Epithelial cell of proximal tubule (primary cell): ENCODE measurements at regions not wholly inside any gene's neighbourhood (a gene's known extent, or its start where the extent isn't known, plus 50 kb on each side); places are given as distances from the start of the nearest gene placed in this dataset.

Experiments
- DNase-seq: peaks from one replicate; pipeline ENCODE4 v3.0.0-alpha.2; 2011; ENCODE audit warnings: low read depth
- H3K4me3 ChIP-seq: 2 replicates; pipeline ENCODE4 v1.5.1; 2011; ENCODE audit warnings: low read depth, mild to moderate bottlenecking, low read length
- CTCF ChIP-seq: conservative IDR thresholded peaks from 2 replicates; pipeline ENCODE4 v1.5.1; 2012; ENCODE audit warnings: low read depth, mild to moderate bottlenecking, low read length

DNA sequence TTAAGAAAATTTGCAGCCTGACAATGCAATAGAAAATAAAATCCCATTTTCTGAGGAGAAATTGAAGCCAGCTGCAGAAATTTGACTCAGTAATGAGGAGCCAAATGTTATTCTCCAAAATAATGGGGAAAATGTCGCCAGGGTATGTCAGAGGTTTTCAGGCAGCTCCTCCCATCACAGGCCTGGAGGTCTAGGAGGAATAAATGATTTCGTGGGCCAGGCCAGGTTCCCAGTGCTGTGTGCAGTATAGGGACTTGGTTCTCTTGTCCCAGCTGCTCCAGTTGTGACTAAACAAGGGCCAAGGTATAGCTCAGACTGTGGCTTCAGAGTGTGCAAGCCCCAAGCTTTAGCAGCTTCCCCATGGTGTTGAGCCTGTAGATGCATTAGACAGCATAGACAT, 1240.8 kb upstream of the ADGRB3 start:
- no peak for DNase-seq
- TF ChIP-seq CTCF = no peak
- H3K4me3 ChIP-seq = no peak overlapping the region

DNA sequence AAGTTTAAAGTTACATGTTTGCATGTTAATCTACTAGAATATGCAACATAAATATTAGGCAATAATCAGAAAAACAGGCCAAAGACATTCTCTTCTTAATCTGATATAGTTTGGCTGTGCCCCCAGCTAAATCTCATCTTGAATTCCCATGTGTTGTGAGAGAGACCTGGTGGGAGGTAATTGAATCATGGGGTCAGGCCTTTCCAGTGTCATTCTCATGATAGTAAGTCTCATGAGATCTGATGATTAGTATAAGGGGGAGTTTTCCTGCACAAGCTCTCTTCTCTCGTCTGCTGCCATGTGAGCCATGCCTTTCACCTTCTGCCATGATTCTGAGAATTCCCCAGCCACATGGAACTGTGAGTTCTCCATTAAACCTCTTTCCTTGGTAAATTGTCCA, 1241.7 kb upstream of the ADGRB3 start:
- no peak for DNase-seq
- no peak for TF ChIP-seq CTCF
- no peak overlapping the region for H3K4me3 ChIP-seq

DNA sequence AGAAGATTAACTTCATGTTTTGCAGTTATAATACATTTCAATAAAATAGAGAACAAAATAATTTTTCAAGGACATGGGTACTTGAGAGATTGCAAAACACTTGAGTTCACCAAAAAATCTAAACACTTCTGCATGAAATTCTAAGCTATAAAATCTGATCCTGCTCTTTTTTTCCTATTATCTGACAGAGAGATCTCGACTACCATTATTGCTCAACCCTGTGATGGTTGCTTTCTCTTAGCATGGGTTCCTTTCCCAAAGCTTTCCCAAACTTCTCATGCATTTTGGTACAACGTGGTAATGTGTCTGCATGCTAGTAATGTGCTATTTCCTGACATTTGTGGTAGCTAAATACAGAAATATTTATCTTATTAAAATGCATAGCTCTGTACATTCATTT, 1243.1 kb upstream of the ADGRB3 start:
- no peak overlapping the region for H3K4me3 ChIP-seq
- DNase-seq = no peak
- no peak for TF ChIP-seq CTCF

GRCh38 chr6:67369679-67370078, 1265.4 kb upstream of the ADGRB3 start:
- no peak for DNase-seq
- no peak overlapping the region for H3K4me3 ChIP-seq
- TF ChIP-seq CTCF = no peak

DNA sequence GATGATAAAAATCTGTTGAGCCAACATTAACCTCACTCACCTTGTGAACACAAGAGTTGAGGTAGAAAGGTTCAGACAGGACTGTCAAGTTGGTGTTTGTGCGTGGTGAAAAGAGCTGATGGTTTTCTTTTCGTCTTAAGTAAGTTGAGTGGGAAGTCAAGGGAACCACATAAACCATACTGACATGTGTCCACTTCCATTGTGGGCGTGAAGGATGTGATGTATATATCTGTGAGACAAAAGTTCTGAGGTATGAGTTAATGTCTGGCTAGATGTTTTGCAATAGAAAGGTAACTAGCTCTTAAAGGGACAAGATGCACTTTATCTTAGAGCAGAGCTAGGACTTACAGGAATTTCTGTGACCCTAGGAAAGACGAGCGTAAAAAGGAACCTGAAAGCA, 1272.1 kb upstream of the ADGRB3 start:
- no peak for TF ChIP-seq CTCF
- DNase-seq = no peak

GRCh38 chr6:67361264-67361663, 1273.8 kb upstream of the ADGRB3 start:
- TF ChIP-seq CTCF = no peak
- no peak overlapping the region for H3K4me3 ChIP-seq
- DNase-seq = no peak

More for the DNA sequence above, 1272.1 kb upstream of the ADGRB3 start:
- no peak overlapping the region for H3K4me3 ChIP-seq

DNA sequence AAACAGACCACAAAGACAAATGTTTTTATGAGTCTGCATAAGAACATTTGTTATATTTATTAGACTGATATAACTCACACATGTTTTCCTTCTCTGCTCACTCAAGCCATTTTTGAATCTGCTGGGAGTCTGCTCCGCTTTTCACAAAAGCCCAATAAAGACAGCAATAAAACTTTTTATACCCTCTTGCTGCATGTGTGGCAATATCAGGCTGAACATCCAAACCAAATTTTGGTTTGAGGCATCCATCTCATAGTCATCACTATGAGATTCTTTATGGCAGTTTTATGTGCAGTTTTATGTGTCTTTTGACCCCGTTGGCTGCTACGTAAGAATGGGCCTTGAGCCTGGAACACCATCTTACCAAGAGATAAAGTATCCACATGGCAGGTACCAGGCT, 1276.8 kb upstream of the ADGRB3 start:
- no peak overlapping the region for H3K4me3 ChIP-seq
- no peak for TF ChIP-seq CTCF

More for the DNA sequence above, 1276.8 kb upstream of the ADGRB3 start:
- no peak for DNase-seq
